Hematopoietic multipotent progenitor cell treated with erythropoietin and hydrocortisone succinate and interleukin-3 and kit ligand, for 15 days (in vitro differentiated cells): ENCODE measurements at regions not wholly inside any gene's neighbourhood (a gene's known extent, or its start where the extent isn't known, plus 50 kb on each side); places are given as distances from the start of the nearest gene placed in this dataset.

Source experiments
- DNase-seq: peaks from one replicate; pipeline ENCODE4 v3.0.0-alpha.2; 2015; ENCODE audit warnings: low spot score

GRCh38 chr12:98064501-98064900 is 450.9 kb upstream of the TMPO start:
- DNase-seq: no peak

- DNase-seq: no peak
Measured at GRCh38 chr12:98067795-98068194, 447.6 kb upstream of the TMPO start.

GRCh38 chr12:98073610-98074009 is 441.8 kb upstream of the TMPO start:
- no peak for DNase-seq

- DNase-seq: no peak
Measured at GRCh38 chr12:98074286-98074685, 441.1 kb upstream of the TMPO start.

GRCh38 chr12:98084391-98084790 is 431.0 kb upstream of the TMPO start:
- no peak for DNase-seq

- no peak for DNase-seq
Measured at GRCh38 chr12:98085046-98085755, 430.2 kb upstream of the TMPO start.

GRCh38 chr12:98090731-98091130 is 424.7 kb upstream of the TMPO start:
- DNase-seq: no peak

GRCh38 chr12:98096436-98096835 is 419.0 kb upstream of the TMPO start:
- DNase-seq: no peak

- no peak for DNase-seq
Measured at GRCh38 chr12:98106031-98106683, 409.2 kb upstream of the TMPO start.

- no peak for DNase-seq
Measured at GRCh38 chr12:98109266-98109665, 406.1 kb upstream of the TMPO start.

- no peak for DNase-seq
Measured at GRCh38 chr12:98110536-98110935, 404.9 kb upstream of the TMPO start.

GRCh38 chr12:98113548-98113947 is 401.8 kb upstream of the TMPO start:
- DNase-seq: no peak

- DNase-seq: no peak
Measured at GRCh38 chr12:98121963-98122362, 393.4 kb upstream of the TMPO start.

GRCh38 chr12:98123021-98123461 is 392.3 kb upstream of the TMPO start:
- DNase-seq: no peak

- DNase-seq: no peak
Measured at GRCh38 chr12:98126637-98127335, 388.6 kb upstream of the TMPO start.

GRCh38 chr12:98127336-98127679 is 388.1 kb upstream of the TMPO start:
- DNase-seq: no peak

- DNase-seq: no peak
Measured at GRCh38 chr12:98127854-98128253, 387.5 kb upstream of the TMPO start.

GRCh38 chr12:98136544-98136943 is 378.8 kb upstream of the TMPO start:
- no peak for DNase-seq

- DNase-seq: no peak
Measured at GRCh38 chr12:98137278-98137677, 378.1 kb upstream of the TMPO start.

- DNase-seq: no peak
Measured at GRCh38 chr12:98144953-98145352, 370.4 kb upstream of the TMPO start.

- no peak for DNase-seq
Measured at GRCh38 chr12:98146043-98146442, 369.3 kb upstream of the TMPO start.

- DNase-seq: no peak
Measured at GRCh38 chr12:98146487-98146886, 368.9 kb upstream of the TMPO start.

GRCh38 chr12:98149270-98149669 is 366.1 kb upstream of the TMPO start:
- DNase-seq: no peak
